ENCODE measurements at regions not wholly inside any gene's neighbourhood (a gene's known extent, or its start where the extent isn't known, plus 50 kb on each side); places are given as distances from the start of the nearest gene placed in this dataset.

GRCh38 chr18:45284851-45285250 lies 330.4 kb upstream of the SLC14A2 start:
- Histone ChIP-seq H3K4me2 (ENCODE audit: low read length) (no peak overlapping the region), H3K27ac (ENCODE audit: low read depth, low read length) (no peak overlapping the region), H2AFZ (ENCODE audit: low read depth, low read length, poor library complexity, severe bottlenecking) (no peak overlapping the region), H3K36me3 (ENCODE audit: control insufficient read depth in 1 of 2, insufficient read depth in 2 of 2, low read length in 2 of 2) (no peaks in the 10 kb centered on the region), H3K79me2 (ENCODE audit: insufficient read depth, low read length) (no peaks in the 10 kb centered on the region), H3K9me2 (ENCODE audit: insufficient read depth) (no peaks in the 10 kb centered on the region), H3K27me3 (ENCODE audit: insufficient read depth, low read length) (no peaks in the 10 kb centered on the region), H3K9ac (ENCODE audit: low read length) (no peak overlapping the region), H4K20me1 (ENCODE audit: insufficient read depth) (no peaks in the 10 kb centered on the region), H3K4me3 (replicated peaks in 1 of 2; ENCODE audit: low read depth in 1 of 2, low read length in 2 of 2) (no peak overlapping the region), H3K4me1 (ENCODE audit: control insufficient read depth in 1 of 2, insufficient read depth in 2 of 2, low read length in 2 of 2) (no peaks in the 10 kb centered on the region), H3K9me3 (ENCODE audit: control insufficient read depth in 1 of 2, insufficient read depth in 1 of 2, low read depth in 1 of 2, low read length in 2 of 2) (no peaks in the 10 kb centered on the region; a peak in 1 of 4 replicates)
- RAD21 ChIA-PET (ENCODE audit: low non-redundant PET in 1 of 2, low total read pairs in 2 of 2, uncharacterized antibody in 2 of 2, unreplicated experiment in 2 of 2) = no interaction called here
- no peak for TF ChIP-seq CTCF (IDR thresholded peaks at IDR 0.05 in 2 of 3, conservative IDR thresholded peaks at IDR 0.05 in 1 of 3; ENCODE audit: borderline replicate concordance in 1 of 3, insufficient read depth in 1 of 3, low read depth in 2 of 3, low read length in 2 of 3)
- TF ChIP-seq REST (IDR thresholded peaks at IDR 0.05; ENCODE audit: low read depth) = no peak
- no peak for TF ChIP-seq TCF7L2 (IDR thresholded peaks at IDR 0.05; ENCODE audit: borderline replicate concordance, extremely low read depth, insufficient read depth, insufficient read length)
- TF ChIP-seq RAD21 (IDR thresholded peaks at IDR 0.05; ENCODE audit: low read depth) = no peak
- TF ChIP-seq ATF3 (IDR thresholded peaks at IDR 0.05) = no peak
- TF ChIP-seq POLR2AphosphoS5 (IDR thresholded peaks at IDR 0.05; ENCODE audit: low read depth, low read length) = no peak
- no peak for TF ChIP-seq ZNF274 (IDR thresholded peaks at IDR 0.05; ENCODE audit: low read depth, low read length)
- no peak for TF ChIP-seq SIN3A (IDR thresholded peaks at IDR 0.05; ENCODE audit: low read depth)
- TF ChIP-seq JUND (IDR thresholded peaks at IDR 0.05) = no peak
- TF ChIP-seq EZH2phosphoT487 (IDR thresholded peaks at IDR 0.05; ENCODE audit: borderline replicate concordance) = no peak
- TF ChIP-seq SP1 (IDR thresholded peaks at IDR 0.05; ENCODE audit: low read depth) = no peak
- no peak for TF ChIP-seq EZH2 (IDR thresholded peaks at IDR 0.05)
- TF ChIP-seq MAX (IDR thresholded peaks at IDR 0.05) = no peak
- TF ChIP-seq SRF (IDR thresholded peaks at IDR 0.05; ENCODE audit: low read depth) = no peak
- TF ChIP-seq FOSL1 (IDR thresholded peaks at IDR 0.05; ENCODE audit: low read depth) = no peak
- POLR2A ChIA-PET = no interaction called here
- DNase-seq (ENCODE audit: low read depth, low spot score) = no peak
- no peak for ATAC-seq
- CTCF ChIA-PET = no interaction called here
- no TSS peak for BruUV-seq (replicated peaks)
- intact Hi-C loops (cut with micrococcal nuclease) = no loop called here
